SK-N-SH (cell line): ENCODE measurements at regions not wholly inside any gene's neighbourhood (a gene's known extent, or its start where the extent isn't known, plus 50 kb on each side); places are given as distances from the start of the nearest gene placed in this dataset.

Source experiments
- CTCF ChIP-seq: fragments of 200-600 bp; sonication (generic); IDR thresholded peaks from 2 replicates; pipeline ENCODE4 v1.6.1; 2017; ENCODE audit warnings: antibody characterized with exemption, mild to moderate bottlenecking, moderate library complexity
- SIN3A ChIP-seq: IDR thresholded peaks from 2 replicates; pipeline ENCODE4 v1.6.1; 2012; ENCODE audit warnings: low read depth, mild to moderate bottlenecking, low read length, moderate library complexity, borderline replicate concordance

DNA sequence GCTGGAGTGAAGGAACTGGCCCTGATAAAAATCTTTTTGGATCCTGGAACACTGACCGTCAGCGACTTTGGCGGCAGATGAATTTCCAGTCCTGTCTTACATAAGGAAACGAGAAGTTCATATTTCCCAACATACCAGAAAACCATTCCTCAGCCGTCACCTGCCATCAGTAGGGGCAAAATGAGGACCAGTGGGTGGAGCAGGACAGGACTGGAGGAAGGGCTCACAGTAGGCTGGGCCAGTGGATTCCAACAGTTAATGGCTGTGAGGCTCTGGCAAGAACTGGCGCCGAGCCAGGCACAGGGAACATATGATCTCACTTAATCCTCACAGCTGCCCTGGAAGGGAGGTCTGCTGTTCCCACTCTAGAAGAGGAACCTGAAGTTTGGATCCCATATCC is 67.2 kb upstream of the FAM181A start:
- TF ChIP-seq CTCF (no peak), SIN3A (no peak)
